H1 (cell line): ENCODE measurements at regions not wholly inside any gene's neighbourhood (a gene's known extent, or its start where the extent isn't known, plus 50 kb on each side); places are given as distances from the start of the nearest gene placed in this dataset.

Experiments used
- PHF8 ChIP-seq: fragments of 200-600 bp; sonication (generic); conservative IDR thresholded peaks from 2 replicates; pipeline ENCODE4 v1.7.1; 2012; ENCODE audit warnings: low read depth, mild to moderate bottlenecking, inconsistent platforms, low read length, moderate library complexity

- no peak for TF ChIP-seq PHF8
- TF ChIP-seq, all 59 proteins: peak for 0
These were observed 93.0 kb downstream of the NUF2 start (continued) for GRCh38 chr1:163414778-163415177.
